ENCODE measurements at regions not wholly inside any gene's neighbourhood (a gene's known extent, or its start where the extent isn't known, plus 50 kb on each side); places are given as distances from the start of the nearest gene placed in this dataset.

GRCh38 chr5:3449481-3449880, 146.2 kb upstream of the IRX1 start:
- TF ChIP-seq CTCF (IDR thresholded peaks at IDR 0.05) (no peak), POLR2AphosphoS5 (IDR thresholded peaks at IDR 0.05; ENCODE audit: low read depth, low read length) (no peak), REST (IDR thresholded peaks at IDR 0.05; ENCODE audit: insufficient read depth in 1 of 2, low read depth in 2 of 2, low read length in 1 of 2) (no peak), SIN3A (IDR thresholded peaks at IDR 0.05; ENCODE audit: borderline replicate concordance, insufficient read depth, low read depth, low read length) (no peak), TCF7L2 (IDR thresholded peaks at IDR 0.05; ENCODE audit: low read depth, low read length) (no peak)

Data from Panc1 (cell line).